Breast epithelium (tissue), 3 donors: ENCODE measurements at regions not wholly inside any gene's neighbourhood (a gene's known extent, or its start where the extent isn't known, plus 50 kb on each side); places are given as distances from the start of the nearest gene placed in this dataset.

ENCODE experiments used
- CTCF ChIP-seq, 3 donors: fragments of 450-650 bp; IDR thresholded peaks; one replicate each; pipeline ENCODE4 v1.5.1; 2016 to 2017; ENCODE audit warnings: antibody characterized with exemption in 3 of 3, mild to moderate bottlenecking in 3 of 3, moderate library complexity in 3 of 3
- POLR2AphosphoS5 ChIP-seq, 3 donors: sonication (generic); formaldehyde crosslinking; IDR thresholded peaks; one replicate each; pipeline ENCODE4 v1.6.1; 2017; ENCODE audit warnings: antibody characterized with exemption in 3 of 3

- TF ChIP-seq CTCF (IDR thresholded peaks at IDR 0.05) = no peak
- TF ChIP-seq POLR2AphosphoS5 (IDR thresholded peaks at IDR 0.05) = no peak
Measured at GRCh38 chr13:95355494-95355893, 54.2 kb upstream of the ABCC4 start.
